GM06990 (cell line): ENCODE measurements at regions not wholly inside any gene's neighbourhood (a gene's known extent, or its start where the extent isn't known, plus 50 kb on each side); places are given as distances from the start of the nearest gene placed in this dataset.

Experiments
- DNase-seq: peaks from one replicate; pipeline ENCODE4 v3.0.0-alpha.2; 2011; ENCODE audit not compliant: insufficient read length; ENCODE audit errors: extremely low read depth
- H3K27me3 ChIP-seq: replicated peaks from 2 replicates; pipeline ENCODE4 v1.6.0; 2011; ENCODE audit warnings: low read length; ENCODE audit not compliant: control insufficient read depth, insufficient read depth
- H3K36me3 ChIP-seq: 2 replicates; pipeline ENCODE4 v1.5.1; 2011; ENCODE audit warnings: low read length; ENCODE audit not compliant: control insufficient read depth, insufficient read depth
- H3K4me3 ChIP-seq: replicated peaks from 2 replicates; pipeline ENCODE4 v1.5.1; 2011; ENCODE audit warnings: low read depth, mild to moderate bottlenecking, control low read depth, low read length
- CTCF ChIP-seq: IDR thresholded peaks from 2 replicates; pipeline ENCODE4 v1.5.1; 2011; ENCODE audit warnings: low read length, control low read depth, mild to moderate bottlenecking, inconsistent platforms; ENCODE audit not compliant: insufficient read depth, poor library complexity, severe bottlenecking

GRCh38 chr6:140318408-140318807 is 944.0 kb upstream of the CITED2 start:
- H3K36me3 ChIP-seq, result no peaks in the 10 kb centered on the region
- DNase-seq, result no peak
- H3K27me3 ChIP-seq, result no peaks in the 10 kb centered on the region
- H3K4me3 ChIP-seq, result no peak overlapping the region
- no peak for TF ChIP-seq CTCF

GRCh38 chr6:140317950-140318349 is 943.5 kb upstream of the CITED2 start:
- TF ChIP-seq CTCF, result no peak
- H3K27me3 ChIP-seq, result no peaks in the 10 kb centered on the region
- H3K36me3 ChIP-seq, result no peaks in the 10 kb centered on the region
- H3K4me3 ChIP-seq, result no peak overlapping the region
- DNase-seq, result no peak

GRCh38 chr6:140316966-140317365 is 942.5 kb upstream of the CITED2 start:
- Histone ChIP-seq H3K36me3 (no peaks in the 10 kb centered on the region), H3K27me3 (no peaks in the 10 kb centered on the region), H3K4me3 (no peak overlapping the region)
- DNase-seq, result no peak
- no peak for TF ChIP-seq CTCF

GRCh38 chr6:140314682-140315081 is 940.2 kb upstream of the CITED2 start:
- H3K27me3 ChIP-seq, result no peaks in the 10 kb centered on the region
- H3K36me3 ChIP-seq, result no peaks in the 10 kb centered on the region
- H3K4me3 ChIP-seq, result no peak overlapping the region
- TF ChIP-seq CTCF, result no peak
- no peak for DNase-seq

- TF ChIP-seq CTCF, result no peak
- no peaks in the 10 kb centered on the region for H3K36me3 ChIP-seq
- H3K4me3 ChIP-seq, result no peak overlapping the region
- DNase-seq, result no peak
- no peaks in the 10 kb centered on the region for H3K27me3 ChIP-seq
Measured at GRCh38 chr6:140311146-140311545, 936.7 kb upstream of the CITED2 start.

- H3K27me3 ChIP-seq, result no peaks in the 10 kb centered on the region
- DNase-seq, result no peak
- H3K4me3 ChIP-seq, result no peak overlapping the region
- no peak for TF ChIP-seq CTCF
- H3K36me3 ChIP-seq, result no peaks in the 10 kb centered on the region
Measured at GRCh38 chr6:140303218-140303949, 928.9 kb upstream of the CITED2 start.
